M059J (cell line): ENCODE measurements at regions not wholly inside any gene's neighbourhood (a gene's known extent, or its start where the extent isn't known, plus 50 kb on each side); places are given as distances from the start of the nearest gene placed in this dataset.

Source experiments
- DNase-seq: peaks from one replicate; pipeline ENCODE4 v3.0.0-alpha.2; 2012; ENCODE audit warnings: low read depth

- no peak for DNase-seq
These were observed 99.8 kb upstream of the PMFBP1 start for GRCh38 chr16:72271699-72272240.

- DNase-seq, result no peak
These were observed 98.6 kb upstream of the PMFBP1 start for GRCh38 chr16:72270531-72270930.

GRCh38 chr16:72266836-72267235, 94.9 kb upstream of the PMFBP1 start:
- DNase-seq, result no peak

GRCh38 chr16:72264771-72265170, 92.8 kb upstream of the PMFBP1 start:
- DNase-seq, result no peak

- no peak for DNase-seq
These were observed 90.8 kb upstream of the PMFBP1 start for GRCh38 chr16:72262711-72263110.

GRCh38 chr16:72261127-72261526, 89.2 kb upstream of the PMFBP1 start:
- DNase-seq, result no peak

- DNase-seq, result peak; percentile 58
These were observed 84.6 kb upstream of the PMFBP1 start for GRCh38 chr16:72256398-72257066.

GRCh38 chr16:72255786-72256185, 83.8 kb upstream of the PMFBP1 start:
- DNase-seq, result no peak

GRCh38 chr16:72247821-72248253, 75.9 kb upstream of the PMFBP1 start:
- peak; percentile 34 for DNase-seq

GRCh38 chr16:72246423-72246822, 74.5 kb upstream of the PMFBP1 start:
- no peak for DNase-seq

GRCh38 chr16:72244853-72245252, 72.9 kb upstream of the PMFBP1 start:
- no peak for DNase-seq

- no peak for DNase-seq
These were observed 71.7 kb upstream of the PMFBP1 start for GRCh38 chr16:72243621-72244020.

GRCh38 chr16:72242757-72243156, 70.8 kb upstream of the PMFBP1 start:
- DNase-seq, result no peak

GRCh38 chr16:72241930-72242329, 70.0 kb upstream of the PMFBP1 start:
- peak; percentile 52 for DNase-seq

- DNase-seq, result no peak
These were observed 69.1 kb upstream of the PMFBP1 start for GRCh38 chr16:72241008-72241407.

GRCh38 chr16:72240466-72240865, 68.5 kb upstream of the PMFBP1 start:
- DNase-seq, result no peak

GRCh38 chr16:72236866-72237265, 64.9 kb upstream of the PMFBP1 start:
- DNase-seq, result no peak

GRCh38 chr16:72234387-72234786, 62.4 kb upstream of the PMFBP1 start:
- no peak for DNase-seq

- no peak for DNase-seq
These were observed 56.1 kb upstream of the PMFBP1 start for GRCh38 chr16:72228014-72228413.

GRCh38 chr16:72226136-72226535, 54.2 kb upstream of the PMFBP1 start:
- no peak for DNase-seq

GRCh38 chr16:72224260-72224768, 52.4 kb upstream of the PMFBP1 start:
- no peak for DNase-seq

GRCh38 chr16:72222503-72222902, 50.5 kb upstream of the PMFBP1 start:
- DNase-seq, result no peak
